Gastroesophageal sphincter (tissue), 4 donors: ENCODE measurements at regions not wholly inside any gene's neighbourhood (a gene's known extent, or its start where the extent isn't known, plus 50 kb on each side); places are given as distances from the start of the nearest gene placed in this dataset.

ENCODE experiments used
- ATAC-seq: fragments of 150-250 bp; one replicate; pipeline ENCODE4 v1.9.1; 2016; ENCODE audit warnings: mild to moderate bottlenecking, moderate library complexity
- H3K27ac ChIP-seq, 4 donors: fragments of 200-600 bp; sonication (generic) in 3 of 4; 1 replicate in 3 of 4; 2 replicates in 1 of 4; pipeline ENCODE4 v1.5.1; 2016 to 2019
- H3K27me3 ChIP-seq: fragments of 200-600 bp; sonication (generic); one replicate; pipeline ENCODE4 v1.5.1; 2019
- H3K36me3 ChIP-seq, 2 donors: fragments of 200-600 bp; sonication (generic); one replicate each; pipeline ENCODE4 v1.5.1; 2019; ENCODE audit warnings: control low read depth in 1 of 2
- H3K4me1 ChIP-seq, 3 donors: fragments of 200-600 bp; sonication (generic); 1 replicate in 2 of 3; 2 replicates in 1 of 3; pipeline ENCODE4 v1.5.1; 2016 to 2019; ENCODE audit warnings: control low read depth in 2 of 3
- H3K4me3 ChIP-seq, 2 donors: fragments of 200-600 bp; sonication (generic); one replicate each; pipeline ENCODE4 v1.5.1; 2019; ENCODE audit warnings: mild to moderate bottlenecking in 1 of 2, moderate library complexity in 1 of 2
- H3K9me3 ChIP-seq, 3 donors: fragments of 200-600 bp; sonication (generic); one replicate each; pipeline ENCODE4 v1.5.1; 2017 to 2019; ENCODE audit warnings: control low read depth in 2 of 3
- CTCF ChIP-seq, 4 experiments: fragments of 200-600 bp in 2 of 4; fragments of 450-650 bp in 2 of 4; sonication (generic) in 1 of 4; IDR thresholded peaks; one replicate each; pipeline ENCODE4 v1.5.1; 2017 to 2019; ENCODE audit warnings: antibody characterized with exemption in 4 of 4, mild to moderate bottlenecking in 2 of 4, moderate library complexity in 2 of 4
- EP300 ChIP-seq: sonication (generic); formaldehyde crosslinking; IDR thresholded peaks from one replicate; pipeline ENCODE4 v1.6.1; 2017; ENCODE audit warnings: antibody characterized with exemption, mild to moderate bottlenecking
- POLR2A ChIP-seq, 2 donors: fragments of 450-650 bp; IDR thresholded peaks; one replicate each; pipeline ENCODE4 v1.6.1; 2017; ENCODE audit warnings: antibody characterized with exemption in 2 of 2, mild to moderate bottlenecking in 2 of 2, moderate library complexity in 1 of 2
- POLR2AphosphoS5 ChIP-seq: sonication (generic); formaldehyde crosslinking; IDR thresholded peaks from one replicate; pipeline ENCODE4 v1.6.1; 2017; ENCODE audit warnings: antibody characterized with exemption
- WGBS, 2 donors: methylation state at CpG; one replicate each; pipeline ENCODE4 v1.1.5; 2018; ENCODE audit warnings: low coverage in 1 of 2; 5-methylcytosine and 5-hydroxymethylcytosine counted together

GRCh38 chr11:23836981-23837380, 659.9 kb upstream of the LUZP2 start:
- WGBS, 2 donors: 83% methylated on average over 1 of the region's 1 CpG; no CpG with 5 or more reads in 1 of the 2 donors
- no peak for ATAC-seq
- H3K27ac ChIP-seq: no peak overlapping the region

GRCh38 chr11:23840872-23841271, 656.0 kb upstream of the LUZP2 start:
- no peaks in the 10 kb centered on the region for H3K4me1 ChIP-seq
- H3K4me3 ChIP-seq: no peak overlapping the region
- ATAC-seq: no peak
- no peaks in the 10 kb centered on the region for H3K27me3 ChIP-seq
- 93% methylated on average over 3 of the region's 3 CpGs for WGBS, 2 donors
- H3K9me3 ChIP-seq: peaks cover 0 to 4% (median 0%) of the 10 kb centered on the region in 3 donors
- H3K27ac ChIP-seq: no peak overlapping the region
- H3K36me3 ChIP-seq: no peaks in the 10 kb centered on the region
- no peak for TF ChIP-seq EP300

More at GRCh38 chr11:23836981-23837380, 659.9 kb upstream of the LUZP2 start:
- H3K27me3 ChIP-seq: no peaks in the 10 kb centered on the region
- H3K4me3 ChIP-seq: no peak overlapping the region
- no peaks in the 10 kb centered on the region for H3K36me3 ChIP-seq
- no peaks in the 10 kb centered on the region for H3K9me3 ChIP-seq
- TF ChIP-seq EP300: no peak
- TF ChIP-seq CTCF (IDR thresholded peaks at IDR 0.05): no peak
- no peak for TF ChIP-seq POLR2A (IDR thresholded peaks at IDR 0.05)
- no peak for TF ChIP-seq POLR2AphosphoS5
- H3K4me1 ChIP-seq: no peaks in the 10 kb centered on the region

- WGBS, 2 donors: 64 to 83% methylated on average over 5 of the region's 5 CpGs
- no peak for TF ChIP-seq EP300
- TF ChIP-seq CTCF (IDR thresholded peaks at IDR 0.05): no peak
- no peak for TF ChIP-seq POLR2AphosphoS5
- TF ChIP-seq POLR2A (IDR thresholded peaks at IDR 0.05): no peak
- H3K27me3 ChIP-seq: no peaks in the 10 kb centered on the region
- no peak overlapping the region for H3K27ac ChIP-seq
- no peak for ATAC-seq
- no peaks in the 10 kb centered on the region for H3K4me1 ChIP-seq
- H3K36me3 ChIP-seq: no peaks in the 10 kb centered on the region
- H3K9me3 ChIP-seq: peaks cover 0 to 4% (median 0%) of the 10 kb centered on the region in 3 donors
- H3K4me3 ChIP-seq: no peak overlapping the region
Measured at GRCh38 chr11:23846902-23847422, 649.9 kb upstream of the LUZP2 start.

GRCh38 chr11:23851216-23851615, 645.6 kb upstream of the LUZP2 start:
- 43 to 57% methylated on average over 1 of the region's 1 CpG for WGBS, 2 donors
- H3K27ac ChIP-seq: no peak overlapping the region
- no peak for ATAC-seq
- no peaks in the 10 kb centered on the region for H3K9me3 ChIP-seq
- H3K4me1 ChIP-seq: no peaks in the 10 kb centered on the region
- no peaks in the 10 kb centered on the region for H3K27me3 ChIP-seq
- no peak for TF ChIP-seq POLR2A (IDR thresholded peaks at IDR 0.05)
- no peak for TF ChIP-seq EP300
- TF ChIP-seq POLR2AphosphoS5: no peak
- TF ChIP-seq CTCF (IDR thresholded peaks at IDR 0.05): no peak
- H3K4me3 ChIP-seq: no peak overlapping the region
- H3K36me3 ChIP-seq: no peaks in the 10 kb centered on the region

GRCh38 chr11:23856654-23857053, 640.2 kb upstream of the LUZP2 start:
- no peak for ATAC-seq
- no peaks in the 10 kb centered on the region for H3K27me3 ChIP-seq
- H3K27ac ChIP-seq: no peak overlapping the region
- 0 to 58% methylated on average over 1 of the region's 1 CpG for WGBS, 2 donors
- no peak for TF ChIP-seq POLR2AphosphoS5
- H3K9me3 ChIP-seq: no peaks in the 10 kb centered on the region
- no peak overlapping the region for H3K4me3 ChIP-seq
- H3K4me1 ChIP-seq: no peaks in the 10 kb centered on the region
- H3K36me3 ChIP-seq: no peaks in the 10 kb centered on the region

DNA sequence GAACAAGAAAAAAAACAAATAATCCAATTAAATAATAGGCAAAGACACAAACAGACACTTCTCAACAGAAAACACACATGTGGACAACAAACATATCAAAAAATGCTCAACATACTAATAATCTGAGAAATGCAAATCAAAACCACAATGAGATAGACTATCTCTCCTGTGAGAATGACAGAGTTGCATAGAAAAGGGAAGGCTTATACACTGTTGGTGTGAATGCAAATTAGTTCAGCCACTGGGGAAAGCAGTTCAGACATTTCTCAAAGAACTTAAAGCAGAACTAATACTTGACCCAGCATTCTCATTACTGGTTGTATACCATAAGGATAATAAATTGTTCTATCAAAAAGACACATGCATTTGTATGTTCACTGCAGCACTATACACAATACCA, 637.8 kb upstream of the LUZP2 start:
- Histone ChIP-seq H3K9me3 (no peaks in the 10 kb centered on the region), H3K36me3 (no peaks in the 10 kb centered on the region), H3K27ac (no peak overlapping the region), H3K4me3 (no peak overlapping the region), H3K4me1 (no peaks in the 10 kb centered on the region), H3K27me3 (no peaks in the 10 kb centered on the region)
- no peak for ATAC-seq
- TF ChIP-seq EP300 (no peak), POLR2A (IDR thresholded peaks at IDR 0.05) (no peak), CTCF (IDR thresholded peaks at IDR 0.05) (no peak), POLR2AphosphoS5 (no peak)
